Liver (tissue), 3 donors: ENCODE measurements at regions not wholly inside any gene's neighbourhood (a gene's known extent, or its start where the extent isn't known, plus 50 kb on each side); places are given as distances from the start of the nearest gene placed in this dataset.

ENCODE experiments used
- GABPA ChIP-seq, 2 donors: IDR thresholded peaks in 1 of 2; conservative IDR thresholded peaks in 1 of 2; 2 replicates each; pipeline ENCODE4 v1.6.1; 2016; ENCODE audit warnings: antibody characterized with exemption in 2 of 2, mild to moderate bottlenecking in 1 of 2, moderate library complexity in 1 of 2
- HNF4G ChIP-seq: IDR thresholded peaks from 2 replicates; pipeline ENCODE4 v1.6.1; 2016; ENCODE audit warnings: antibody characterized with exemption
- JUND ChIP-seq, 2 donors: IDR thresholded peaks; 2 replicates each; pipeline ENCODE4 v1.6.1; 2016; ENCODE audit warnings: antibody characterized with exemption in 2 of 2
- RAD21 ChIP-seq, 2 donors: IDR thresholded peaks; 2 replicates each; pipeline ENCODE4 v1.6.1; 2016; ENCODE audit warnings: antibody characterized with exemption in 2 of 2, mild to moderate bottlenecking in 2 of 2
- TAF1 ChIP-seq: conservative IDR thresholded peaks from 2 replicates; pipeline ENCODE4 v1.6.1; 2016; ENCODE audit warnings: antibody characterized with exemption, mild to moderate bottlenecking
- YY1 ChIP-seq: IDR thresholded peaks from 2 replicates; pipeline ENCODE4 v1.6.1; 2016; ENCODE audit warnings: antibody characterized with exemption, mild to moderate bottlenecking
- TF ChIP-seq, protein P1 (sequence below): fragments of 150-350 bp; IDR thresholded peaks from 2 replicates; pipeline ENCODE4 v1.5.1; 2017; ENCODE audit warnings: improper control_type of control experiment, low read depth, low read length; ENCODE audit not compliant: missing input control
- TF ChIP-seq, protein P2 (sequence below): IDR thresholded peaks from 2 replicates; pipeline ENCODE4 v1.6.1; 2016; ENCODE audit warnings: antibody characterized with exemption
- TF ChIP-seq, protein P3 (sequence below): IDR thresholded peaks from 2 replicates; pipeline ENCODE4 v1.6.1; 2016; ENCODE audit warnings: antibody characterized with exemption, mild to moderate bottlenecking
- TF ChIP-seq, protein P4 (sequence below): IDR thresholded peaks from 2 replicates; pipeline ENCODE4 v1.6.1; 2016; ENCODE audit warnings: antibody characterized with exemption
- TF ChIP-seq, protein P5 (sequence below): IDR thresholded peaks from 2 replicates; pipeline ENCODE4 v1.6.1; 2016; ENCODE audit warnings: antibody characterized with exemption
- donor health status: healthy.
- donor health status: healthy.

DNA sequence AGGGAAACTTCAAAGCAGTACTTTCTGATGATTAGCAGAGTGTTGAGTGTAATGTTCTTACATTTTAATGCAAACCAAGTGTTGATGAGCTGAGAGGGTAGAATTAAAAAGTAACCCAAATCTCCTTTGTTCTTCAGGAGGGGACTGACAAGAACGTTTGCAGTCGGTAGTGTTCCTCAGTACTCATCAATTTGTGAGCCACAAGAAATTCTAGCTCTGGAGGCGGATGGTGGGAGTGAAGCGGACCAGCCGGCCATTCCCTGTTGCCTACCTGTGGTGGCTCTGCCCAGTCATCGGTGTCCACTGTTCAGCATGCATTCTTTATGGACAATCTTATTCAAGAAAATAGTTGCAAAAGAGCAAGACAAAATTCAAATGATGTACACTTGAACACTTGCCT is 438.6 kb upstream of the POU3F3 start:
- TF ChIP-seq, protein P1, sequence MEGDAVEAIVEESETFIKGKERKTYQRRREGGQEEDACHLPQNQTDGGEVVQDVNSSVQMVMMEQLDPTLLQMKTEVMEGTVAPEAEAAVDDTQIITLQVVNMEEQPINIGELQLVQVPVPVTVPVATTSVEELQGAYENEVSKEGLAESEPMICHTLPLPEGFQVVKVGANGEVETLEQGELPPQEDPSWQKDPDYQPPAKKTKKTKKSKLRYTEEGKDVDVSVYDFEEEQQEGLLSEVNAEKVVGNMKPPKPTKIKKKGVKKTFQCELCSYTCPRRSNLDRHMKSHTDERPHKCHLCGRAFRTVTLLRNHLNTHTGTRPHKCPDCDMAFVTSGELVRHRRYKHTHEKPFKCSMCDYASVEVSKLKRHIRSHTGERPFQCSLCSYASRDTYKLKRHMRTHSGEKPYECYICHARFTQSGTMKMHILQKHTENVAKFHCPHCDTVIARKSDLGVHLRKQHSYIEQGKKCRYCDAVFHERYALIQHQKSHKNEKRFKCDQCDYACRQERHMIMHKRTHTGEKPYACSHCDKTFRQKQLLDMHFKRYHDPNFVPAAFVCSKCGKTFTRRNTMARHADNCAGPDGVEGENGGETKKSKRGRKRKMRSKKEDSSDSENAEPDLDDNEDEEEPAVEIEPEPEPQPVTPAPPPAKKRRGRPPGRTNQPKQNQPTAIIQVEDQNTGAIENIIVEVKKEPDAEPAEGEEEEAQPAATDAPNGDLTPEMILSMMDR, result no peak
- TF ChIP-seq, protein P2, sequence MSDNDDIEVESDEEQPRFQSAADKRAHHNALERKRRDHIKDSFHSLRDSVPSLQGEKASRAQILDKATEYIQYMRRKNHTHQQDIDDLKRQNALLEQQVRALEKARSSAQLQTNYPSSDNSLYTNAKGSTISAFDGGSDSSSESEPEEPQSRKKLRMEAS, result no peak
- TF ChIP-seq YY1 (no peak), RAD21 (IDR thresholded peaks at IDR 0.05) (no peak), HNF4G (no peak), TAF1 (no peak), GABPA (IDR thresholded peaks at IDR 0.05 in 1 of 2, conservative IDR thresholded peaks at IDR 0.05 in 1 of 2) (no peak), JUND (IDR thresholded peaks at IDR 0.05) (no peak)
- TF ChIP-seq, protein P3, sequence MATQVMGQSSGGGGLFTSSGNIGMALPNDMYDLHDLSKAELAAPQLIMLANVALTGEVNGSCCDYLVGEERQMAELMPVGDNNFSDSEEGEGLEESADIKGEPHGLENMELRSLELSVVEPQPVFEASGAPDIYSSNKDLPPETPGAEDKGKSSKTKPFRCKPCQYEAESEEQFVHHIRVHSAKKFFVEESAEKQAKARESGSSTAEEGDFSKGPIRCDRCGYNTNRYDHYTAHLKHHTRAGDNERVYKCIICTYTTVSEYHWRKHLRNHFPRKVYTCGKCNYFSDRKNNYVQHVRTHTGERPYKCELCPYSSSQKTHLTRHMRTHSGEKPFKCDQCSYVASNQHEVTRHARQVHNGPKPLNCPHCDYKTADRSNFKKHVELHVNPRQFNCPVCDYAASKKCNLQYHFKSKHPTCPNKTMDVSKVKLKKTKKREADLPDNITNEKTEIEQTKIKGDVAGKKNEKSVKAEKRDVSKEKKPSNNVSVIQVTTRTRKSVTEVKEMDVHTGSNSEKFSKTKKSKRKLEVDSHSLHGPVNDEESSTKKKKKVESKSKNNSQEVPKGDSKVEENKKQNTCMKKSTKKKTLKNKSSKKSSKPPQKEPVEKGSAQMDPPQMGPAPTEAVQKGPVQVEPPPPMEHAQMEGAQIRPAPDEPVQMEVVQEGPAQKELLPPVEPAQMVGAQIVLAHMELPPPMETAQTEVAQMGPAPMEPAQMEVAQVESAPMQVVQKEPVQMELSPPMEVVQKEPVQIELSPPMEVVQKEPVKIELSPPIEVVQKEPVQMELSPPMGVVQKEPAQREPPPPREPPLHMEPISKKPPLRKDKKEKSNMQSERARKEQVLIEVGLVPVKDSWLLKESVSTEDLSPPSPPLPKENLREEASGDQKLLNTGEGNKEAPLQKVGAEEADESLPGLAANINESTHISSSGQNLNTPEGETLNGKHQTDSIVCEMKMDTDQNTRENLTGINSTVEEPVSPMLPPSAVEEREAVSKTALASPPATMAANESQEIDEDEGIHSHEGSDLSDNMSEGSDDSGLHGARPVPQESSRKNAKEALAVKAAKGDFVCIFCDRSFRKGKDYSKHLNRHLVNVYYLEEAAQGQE, result no peak
- TF ChIP-seq, protein P4, sequence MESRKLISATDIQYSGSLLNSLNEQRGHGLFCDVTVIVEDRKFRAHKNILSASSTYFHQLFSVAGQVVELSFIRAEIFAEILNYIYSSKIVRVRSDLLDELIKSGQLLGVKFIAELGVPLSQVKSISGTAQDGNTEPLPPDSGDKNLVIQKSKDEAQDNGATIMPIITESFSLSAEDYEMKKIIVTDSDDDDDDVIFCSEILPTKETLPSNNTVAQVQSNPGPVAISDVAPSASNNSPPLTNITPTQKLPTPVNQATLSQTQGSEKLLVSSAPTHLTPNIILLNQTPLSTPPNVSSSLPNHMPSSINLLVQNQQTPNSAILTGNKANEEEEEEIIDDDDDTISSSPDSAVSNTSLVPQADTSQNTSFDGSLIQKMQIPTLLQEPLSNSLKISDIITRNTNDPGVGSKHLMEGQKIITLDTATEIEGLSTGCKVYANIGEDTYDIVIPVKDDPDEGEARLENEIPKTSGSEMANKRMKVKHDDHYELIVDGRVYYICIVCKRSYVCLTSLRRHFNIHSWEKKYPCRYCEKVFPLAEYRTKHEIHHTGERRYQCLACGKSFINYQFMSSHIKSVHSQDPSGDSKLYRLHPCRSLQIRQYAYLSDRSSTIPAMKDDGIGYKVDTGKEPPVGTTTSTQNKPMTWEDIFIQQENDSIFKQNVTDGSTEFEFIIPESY, result no peak
- TF ChIP-seq, protein P5, sequence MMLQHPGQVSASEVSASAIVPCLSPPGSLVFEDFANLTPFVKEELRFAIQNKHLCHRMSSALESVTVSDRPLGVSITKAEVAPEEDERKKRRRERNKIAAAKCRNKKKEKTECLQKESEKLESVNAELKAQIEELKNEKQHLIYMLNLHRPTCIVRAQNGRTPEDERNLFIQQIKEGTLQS, result no peak
